HG03108 (cell line): ENCODE measurements at regions not wholly inside any gene's neighbourhood (a gene's known extent, or its start where the extent isn't known, plus 50 kb on each side); places are given as distances from the start of the nearest gene placed in this dataset.
"Not testable (repeated sequence)": the region's sequence is repeated elsewhere in the genome, so short reads cannot be mapped to it uniquely, and the experiment has no call there.

ENCODE experiments used
- ATAC-seq: cut with Tn5 transposase; IDR thresholded peaks from one replicate; pipeline ENCODE4 v1.9.1; 2021; ENCODE audit warnings: moderate library complexity; ENCODE audit not compliant: unreplicated experiment

- ATAC-seq = no peak
Observed at GRCh38 chr6:169918239-169918953, 167.0 kb downstream of the ERMARD start.

GRCh38 chr6:169917153-169917552, 165.7 kb downstream of the ERMARD start:
- no peak for ATAC-seq

- no peak for ATAC-seq
Observed at GRCh38 chr6:169915769-169916550, 164.5 kb downstream of the ERMARD start.

GRCh38 chr6:169913745-169914144, 162.3 kb downstream of the ERMARD start:
- ATAC-seq = not testable (repeated sequence)

- ATAC-seq = no peak
Observed at GRCh38 chr6:169913096-169913638, 161.7 kb downstream of the ERMARD start.

- ATAC-seq = no peak
Observed at GRCh38 chr6:169912266-169913095, 161.1 kb downstream of the ERMARD start.

- ATAC-seq = no peak
Observed at GRCh38 chr6:169911264-169912263, 160.1 kb downstream of the ERMARD start.

- ATAC-seq = no peak
Observed at GRCh38 chr6:169909113-169909512, 157.7 kb downstream of the ERMARD start.

- no peak for ATAC-seq
Observed at GRCh38 chr6:169908403-169908933, 157.0 kb downstream of the ERMARD start.

GRCh38 chr6:169907419-169908115, 156.1 kb downstream of the ERMARD start:
- no peak for ATAC-seq

GRCh38 chr6:169906688-169907418, 155.4 kb downstream of the ERMARD start:
- no peak for ATAC-seq

GRCh38 chr6:169906004-169906687, 154.7 kb downstream of the ERMARD start:
- ATAC-seq = no peak

- ATAC-seq = no peak
Observed at GRCh38 chr6:169905041-169905807, 153.8 kb downstream of the ERMARD start.

- ATAC-seq = no peak
Observed at GRCh38 chr6:169904051-169904922, 152.9 kb downstream of the ERMARD start.

GRCh38 chr6:169903122-169903521, 151.7 kb downstream of the ERMARD start:
- ATAC-seq = no peak

- no peak for ATAC-seq
Observed at GRCh38 chr6:169902604-169903003, 151.2 kb downstream of the ERMARD start.
